ENCODE measurements at regions not wholly inside any gene's neighbourhood (a gene's known extent, or its start where the extent isn't known, plus 50 kb on each side); places are given as distances from the start of the nearest gene placed in this dataset.

DNA sequence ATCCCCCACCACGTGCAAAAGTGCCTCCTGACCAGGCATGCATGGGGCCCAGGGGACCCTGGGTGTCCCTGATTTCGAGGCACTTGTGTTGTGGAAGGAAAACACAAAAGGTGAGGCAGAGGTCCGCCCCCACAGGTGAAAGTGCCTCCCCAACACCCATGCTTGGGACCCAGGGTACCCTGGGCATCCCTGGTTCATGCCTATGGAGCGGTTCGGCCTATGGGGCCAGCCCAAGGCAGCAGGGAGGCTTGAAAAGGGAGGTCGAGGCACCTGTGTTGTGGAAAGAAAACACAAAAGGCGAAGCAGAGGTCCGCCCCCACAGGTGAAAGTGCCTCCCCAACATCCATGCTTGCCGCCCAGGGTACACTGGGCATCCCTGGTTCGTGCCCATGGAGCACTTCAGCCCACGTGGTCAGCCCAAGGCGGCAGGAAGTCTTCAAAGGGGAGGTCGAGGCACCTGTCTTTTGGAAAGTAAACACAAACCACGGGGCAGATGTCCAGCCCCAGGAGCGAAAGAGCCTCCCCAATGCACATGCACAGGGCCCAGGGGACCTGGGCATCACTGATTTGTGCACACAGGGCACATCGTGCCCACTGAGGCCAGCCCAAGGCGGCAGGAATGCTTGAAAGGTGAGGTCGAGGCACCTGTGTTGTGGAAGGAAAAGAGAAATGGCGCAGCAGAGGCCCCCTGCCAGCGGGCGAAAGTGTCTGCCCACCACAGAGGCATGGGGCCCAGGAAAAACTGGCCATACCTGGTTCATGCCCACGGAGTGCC is 375.5 kb downstream of the ALG10 start:
- TF ChIP-seq SUZ12 (IDR thresholded peaks at IDR 0.05; ENCODE audit: extremely low read depth, insufficient read depth, insufficient read length) (no peak), YY1 (IDR thresholded peaks at IDR 0.05; ENCODE audit: insufficient read depth, insufficient read length) (no peak), ZNF274 (IDR thresholded peaks at IDR 0.05; ENCODE audit: low read depth, low read length) (no peak)
- no peak overlapping the region for H3K4me3 ChIP-seq (ENCODE audit: insufficient read length, low read depth)
- H3K9ac ChIP-seq (ENCODE audit: insufficient read length, low read depth) = no peak overlapping the region
- H3K4me1 ChIP-seq (ENCODE audit: insufficient read depth, insufficient read length) = no peaks in the 10 kb centered on the region
- no peaks in the 10 kb centered on the region for H3K9me3 ChIP-seq (ENCODE audit: insufficient read depth, low read length)
- no peak for DNase-seq (ENCODE audit: low read depth, low spot score)
- peaks cover 6% of the 10 kb centered on the region for H3K27me3 ChIP-seq (ENCODE audit: insufficient read depth, insufficient read length)
- no peaks in the 10 kb centered on the region for H3K36me3 ChIP-seq (ENCODE audit: insufficient read depth, insufficient read length, low read length)

DNA sequence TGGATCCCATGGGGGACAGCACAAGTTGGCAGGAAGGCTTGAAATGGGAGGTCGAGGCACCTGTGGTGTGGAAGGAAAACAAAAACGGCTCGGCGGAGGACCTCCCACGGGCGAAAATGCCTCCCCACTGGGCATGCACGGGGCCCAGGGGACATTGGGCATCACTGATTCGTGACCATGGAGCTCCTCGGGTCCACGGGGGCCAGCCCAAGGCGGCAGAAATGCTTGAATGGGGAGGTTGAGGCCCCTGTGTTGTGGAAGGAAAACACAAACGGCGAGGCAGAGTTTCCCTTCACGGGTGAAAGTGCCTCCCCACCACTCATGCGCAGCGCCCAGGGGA is 376.0 kb downstream of the ALG10 start:
- no peak for DNase-seq (ENCODE audit: low read depth, low spot score)
- H3K9ac ChIP-seq (ENCODE audit: insufficient read length, low read depth) = no peak overlapping the region
- H3K27me3 ChIP-seq (ENCODE audit: insufficient read depth, insufficient read length) = peaks cover 6% of the 10 kb centered on the region
- no peaks in the 10 kb centered on the region for H3K9me3 ChIP-seq (ENCODE audit: insufficient read depth, low read length)
- H3K4me1 ChIP-seq (ENCODE audit: insufficient read depth, insufficient read length) = no peaks in the 10 kb centered on the region
- H3K4me3 ChIP-seq (ENCODE audit: insufficient read length, low read depth) = no peak overlapping the region
- no peaks in the 10 kb centered on the region for H3K36me3 ChIP-seq (ENCODE audit: insufficient read depth, insufficient read length, low read length)
- TF ChIP-seq SUZ12 (IDR thresholded peaks at IDR 0.05; ENCODE audit: extremely low read depth, insufficient read depth, insufficient read length) = no peak
- TF ChIP-seq YY1 (IDR thresholded peaks at IDR 0.05; ENCODE audit: insufficient read depth, insufficient read length) = no peak
- no peak for TF ChIP-seq ZNF274 (IDR thresholded peaks at IDR 0.05; ENCODE audit: low read depth, low read length)

DNA sequence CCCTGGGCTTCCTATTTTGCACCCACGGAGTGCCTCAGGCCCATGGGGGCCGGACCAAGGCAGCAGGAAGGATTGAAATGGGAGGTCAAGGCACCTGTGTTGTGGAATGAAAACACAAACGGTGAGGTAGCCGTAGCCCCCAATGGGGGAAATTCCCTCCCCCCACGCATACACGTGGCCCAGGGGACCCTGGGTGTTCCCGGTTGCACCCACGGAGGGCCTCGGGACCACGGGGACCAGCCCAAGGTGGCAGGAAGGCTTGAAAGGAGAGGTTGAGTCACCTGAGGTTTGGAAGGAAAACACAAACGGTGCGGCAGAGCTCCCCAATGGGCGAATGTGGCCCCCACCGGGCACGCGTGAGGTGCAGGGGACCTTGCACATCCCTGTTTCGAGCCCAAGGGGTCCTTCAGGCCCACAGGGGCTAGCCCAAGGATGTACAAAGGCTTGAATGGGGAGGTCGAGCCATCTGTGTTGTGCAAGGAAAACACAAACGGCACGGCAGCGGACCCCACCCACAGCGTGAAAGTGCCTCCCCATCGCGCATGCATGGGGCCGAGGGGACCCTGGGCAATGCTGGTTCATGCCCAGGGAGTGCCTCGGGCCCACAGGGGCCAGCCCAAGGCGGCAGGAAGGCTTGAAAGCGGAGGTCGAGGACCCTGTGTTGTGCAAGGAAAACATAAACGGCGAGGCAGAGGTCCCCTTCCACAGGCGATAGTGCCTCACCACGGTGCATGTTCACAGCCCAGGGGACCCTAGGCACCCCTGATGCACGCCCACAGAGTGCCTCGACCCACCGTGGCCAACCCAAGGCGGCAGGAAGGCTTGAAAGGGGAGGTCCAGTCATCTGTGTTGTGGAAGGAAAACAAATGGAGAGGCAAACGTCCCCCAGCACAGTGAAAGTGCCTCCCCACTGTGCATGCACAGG is 376.7 kb downstream of the ALG10 start:
- no peak for TF ChIP-seq ZNF274 (IDR thresholded peaks at IDR 0.05; ENCODE audit: low read depth, low read length)
- TF ChIP-seq SUZ12 (IDR thresholded peaks at IDR 0.05; ENCODE audit: extremely low read depth, insufficient read depth, insufficient read length) = no peak
- TF ChIP-seq YY1 (IDR thresholded peaks at IDR 0.05; ENCODE audit: insufficient read depth, insufficient read length) = no peak
- Histone ChIP-seq H3K9ac (ENCODE audit: insufficient read length, low read depth) (no peak overlapping the region), H3K4me3 (ENCODE audit: insufficient read length, low read depth) (no peak overlapping the region), H3K36me3 (ENCODE audit: insufficient read depth, insufficient read length, low read length) (no peaks in the 10 kb centered on the region), H3K9me3 (ENCODE audit: insufficient read depth, low read length) (no peaks in the 10 kb centered on the region), H3K4me1 (ENCODE audit: insufficient read depth, insufficient read length) (no peaks in the 10 kb centered on the region), H3K27me3 (ENCODE audit: insufficient read depth, insufficient read length) (peaks cover 6% of the 10 kb centered on the region)
- no peak for DNase-seq (ENCODE audit: low read depth, low spot score)

GRCh38 chr12:34399631-34400410 is 377.5 kb downstream of the ALG10 start:
- no peaks in the 10 kb centered on the region for H3K9me3 ChIP-seq (ENCODE audit: insufficient read depth, low read length)
- DNase-seq (ENCODE audit: low read depth, low spot score) = no peak
- TF ChIP-seq SUZ12 (IDR thresholded peaks at IDR 0.05; ENCODE audit: extremely low read depth, insufficient read depth, insufficient read length) (no peak), ZNF274 (IDR thresholded peaks at IDR 0.05; ENCODE audit: low read depth, low read length) (no peak), YY1 (IDR thresholded peaks at IDR 0.05; ENCODE audit: insufficient read depth, insufficient read length) (no peak)

GRCh38 chr12:34400411-34400881 is 378.1 kb downstream of the ALG10 start:
- Histone ChIP-seq H3K9me3 (ENCODE audit: insufficient read depth, low read length) (no peaks in the 10 kb centered on the region), H3K27me3 (ENCODE audit: insufficient read depth, insufficient read length) (no peaks in the 10 kb centered on the region)
- DNase-seq (ENCODE audit: low read depth, low spot score) = no peak

More at GRCh38 chr12:34399631-34400410, 377.5 kb downstream of the ALG10 start:
- no peaks in the 10 kb centered on the region for H3K36me3 ChIP-seq (ENCODE audit: insufficient read depth, insufficient read length, low read length)
- H3K9ac ChIP-seq (ENCODE audit: insufficient read length, low read depth) = no peak overlapping the region
- no peaks in the 10 kb centered on the region for H3K4me1 ChIP-seq (ENCODE audit: insufficient read depth, insufficient read length)
- H3K4me3 ChIP-seq (ENCODE audit: insufficient read length, low read depth) = no peak overlapping the region
- peaks cover 3% of the 10 kb centered on the region for H3K27me3 ChIP-seq (ENCODE audit: insufficient read depth, insufficient read length)

GRCh38 chr12:34400986-34401658 is 378.8 kb downstream of the ALG10 start:
- Histone ChIP-seq H3K9ac (ENCODE audit: insufficient read length, low read depth) (no peak overlapping the region), H3K4me1 (ENCODE audit: insufficient read depth, insufficient read length) (no peaks in the 10 kb centered on the region), H3K27me3 (ENCODE audit: insufficient read depth, insufficient read length) (no peaks in the 10 kb centered on the region), H3K4me3 (ENCODE audit: insufficient read length, low read depth) (no peak overlapping the region), H3K36me3 (ENCODE audit: insufficient read depth, insufficient read length, low read length) (no peaks in the 10 kb centered on the region), H3K9me3 (ENCODE audit: insufficient read depth, low read length) (no peaks in the 10 kb centered on the region)
- TF ChIP-seq SUZ12 (IDR thresholded peaks at IDR 0.05; ENCODE audit: extremely low read depth, insufficient read depth, insufficient read length) (no peak), YY1 (IDR thresholded peaks at IDR 0.05; ENCODE audit: insufficient read depth, insufficient read length) (no peak), ZNF274 (IDR thresholded peaks at IDR 0.05; ENCODE audit: low read depth, low read length) (no peak)
- DNase-seq (ENCODE audit: low read depth, low spot score) = no peak

More at GRCh38 chr12:34400411-34400881, 378.1 kb downstream of the ALG10 start:
- Histone ChIP-seq H3K4me3 (ENCODE audit: insufficient read length, low read depth) (no peak overlapping the region), H3K9ac (ENCODE audit: insufficient read length, low read depth) (no peak overlapping the region), H3K4me1 (ENCODE audit: insufficient read depth, insufficient read length) (no peaks in the 10 kb centered on the region), H3K36me3 (ENCODE audit: insufficient read depth, insufficient read length, low read length) (no peaks in the 10 kb centered on the region)
- TF ChIP-seq ZNF274 (IDR thresholded peaks at IDR 0.05; ENCODE audit: low read depth, low read length) = no peak
- TF ChIP-seq YY1 (IDR thresholded peaks at IDR 0.05; ENCODE audit: insufficient read depth, insufficient read length) = no peak
- TF ChIP-seq SUZ12 (IDR thresholded peaks at IDR 0.05; ENCODE audit: extremely low read depth, insufficient read depth, insufficient read length) = no peak
